ENCODE measurements at regions not wholly inside any gene's neighbourhood (a gene's known extent, or its start where the extent isn't known, plus 50 kb on each side); places are given as distances from the start of the nearest gene placed in this dataset.

DNA sequence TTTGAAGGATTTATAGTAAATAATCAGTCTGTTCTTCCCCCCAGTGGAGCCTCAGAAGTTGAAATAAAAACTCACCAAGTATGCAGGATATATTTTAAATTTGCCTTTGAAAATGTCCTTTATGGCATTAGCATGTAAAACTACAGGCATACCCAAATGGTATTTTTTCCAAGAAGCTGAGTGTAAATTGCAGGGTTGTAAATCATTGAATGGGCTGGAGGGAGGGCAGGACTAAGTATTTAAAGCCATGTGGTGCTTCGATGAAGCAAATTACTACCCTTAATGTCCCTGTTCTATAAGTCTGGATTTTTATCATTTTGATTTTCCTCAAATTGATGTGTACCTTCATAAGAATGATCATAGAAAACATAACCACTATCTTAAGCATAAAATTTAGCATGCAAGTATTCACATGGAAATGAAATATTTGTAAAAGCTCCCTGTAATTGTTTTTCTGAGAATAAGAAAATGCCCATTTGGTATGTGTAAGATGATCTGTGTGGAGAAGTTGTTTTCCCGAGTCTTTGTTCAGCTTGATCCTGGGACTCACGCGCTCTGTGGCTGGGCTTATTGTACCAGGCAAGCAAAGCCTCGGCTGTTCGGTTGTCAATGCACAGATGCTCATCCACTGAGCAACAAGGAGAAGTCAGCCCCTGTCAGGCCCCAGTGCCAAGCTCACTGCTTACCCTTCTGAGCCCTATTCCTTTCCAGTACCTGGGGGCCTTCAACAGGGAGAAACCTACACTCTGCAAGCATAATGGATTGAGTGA, 66.7 kb downstream of the CD164 start:
- TF ChIP-seq HLTF (IDR thresholded peaks at IDR 0.05) (no peak), EZH2 (IDR thresholded peaks at IDR 0.05; ENCODE audit: borderline replicate concordance, low read depth, low read length) (no peak), ZNF140 (CRISPR knock-in tag; IDR thresholded peaks at IDR 0.05) (no peak), XRCC3 (IDR thresholded peaks at IDR 0.05) (no peak)
- TF ChIP-seq, protein P1, sequence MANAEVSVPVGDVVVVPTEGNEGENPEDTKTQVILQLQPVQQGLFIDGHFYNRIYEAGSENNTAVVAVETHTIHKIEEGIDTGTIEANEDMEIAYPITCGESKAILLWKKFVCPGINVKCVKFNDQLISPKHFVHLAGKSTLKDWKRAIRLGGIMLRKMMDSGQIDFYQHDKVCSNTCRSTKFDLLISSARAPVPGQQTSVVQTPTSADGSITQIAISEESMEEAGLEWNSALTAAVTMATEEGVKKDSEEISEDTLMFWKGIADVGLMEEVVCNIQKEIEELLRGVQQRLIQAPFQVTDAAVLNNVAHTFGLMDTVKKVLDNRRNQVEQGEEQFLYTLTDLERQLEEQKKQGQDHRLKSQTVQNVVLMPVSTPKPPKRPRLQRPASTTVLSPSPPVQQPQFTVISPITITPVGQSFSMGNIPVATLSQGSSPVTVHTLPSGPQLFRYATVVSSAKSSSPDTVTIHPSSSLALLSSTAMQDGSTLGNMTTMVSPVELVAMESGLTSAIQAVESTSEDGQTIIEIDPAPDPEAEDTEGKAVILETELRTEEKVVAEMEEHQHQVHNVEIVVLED (CRISPR knock-in tag; IDR thresholded peaks at IDR 0.05) = no peak

All from K562 (cell line).